ENCODE measurements at regions not wholly inside any gene's neighbourhood (a gene's known extent, or its start where the extent isn't known, plus 50 kb on each side); places are given as distances from the start of the nearest gene placed in this dataset.

GRCh38 chr19:28793391-28794168 is 419.4 kb downstream of the UQCRFS1 start:
- Histone ChIP-seq H3K36me3 (ENCODE audit: control insufficient read depth, insufficient read depth, low read length) (no peaks in the 10 kb centered on the region), H3K4me3 (ENCODE audit: extremely low read depth, insufficient read depth, low read length, poor library complexity, severe bottlenecking) (peak overlapping the region; percentile 26), H3K27ac (ENCODE audit: low read depth, low read length, severe bottlenecking) (no peak overlapping the region), H3K4me1 (ENCODE audit: control insufficient read depth, insufficient read depth, low read length, poor library complexity, severe bottlenecking) (no peaks in the 10 kb centered on the region), H3K9me3 (ENCODE audit: control insufficient read depth, low read length) (no peaks in the 10 kb centered on the region)
- WGBS, 2 experiments (ENCODE audit: insufficient coverage in 2 of 2): 2 to 6% methylated on average over 77 to 97 of the region's 97 CpGs

- H3K4me3 ChIP-seq (ENCODE audit: extremely low read depth, insufficient read depth, low read length, poor library complexity, severe bottlenecking): no peak overlapping the region
- no peaks in the 10 kb centered on the region for H3K36me3 ChIP-seq (ENCODE audit: control insufficient read depth, insufficient read depth, low read length)
- WGBS, 2 experiments (ENCODE audit: insufficient coverage in 2 of 2): 20 to 55% methylated on average over 1 to 2 of the region's 3 CpGs
- peaks cover 6% of the 10 kb centered on the region for H3K9me3 ChIP-seq (ENCODE audit: control insufficient read depth, low read length)
- no peak overlapping the region for H3K27ac ChIP-seq (ENCODE audit: low read depth, low read length, severe bottlenecking)
- no peaks in the 10 kb centered on the region for H3K4me1 ChIP-seq (ENCODE audit: control insufficient read depth, insufficient read depth, low read length, poor library complexity, severe bottlenecking)
Observed at GRCh38 chr19:28785971-28786370, 427.0 kb downstream of the UQCRFS1 start.

GRCh38 chr19:28764066-28764465 is 448.9 kb downstream of the UQCRFS1 start:
- H3K9me3 ChIP-seq (ENCODE audit: control insufficient read depth, low read length): peaks cover 5% of the 10 kb centered on the region
- H3K36me3 ChIP-seq (ENCODE audit: control insufficient read depth, insufficient read depth, low read length): no peaks in the 10 kb centered on the region
- no peaks in the 10 kb centered on the region for H3K4me1 ChIP-seq (ENCODE audit: control insufficient read depth, insufficient read depth, low read length, poor library complexity, severe bottlenecking)
- H3K27ac ChIP-seq (ENCODE audit: low read depth, low read length, severe bottlenecking): no peak overlapping the region
- H3K4me3 ChIP-seq (ENCODE audit: extremely low read depth, insufficient read depth, low read length, poor library complexity, severe bottlenecking): no peak overlapping the region

GRCh38 chr19:28746478-28746877 is 466.5 kb downstream of the UQCRFS1 start:
- 58 to 71% methylated on average over 2 of the region's 2 CpGs for WGBS, 2 experiments (ENCODE audit: insufficient coverage in 2 of 2)
- H3K27ac ChIP-seq (ENCODE audit: low read depth, low read length, severe bottlenecking): no peak overlapping the region
- no peaks in the 10 kb centered on the region for H3K4me1 ChIP-seq (ENCODE audit: control insufficient read depth, insufficient read depth, low read length, poor library complexity, severe bottlenecking)
- H3K36me3 ChIP-seq (ENCODE audit: control insufficient read depth, insufficient read depth, low read length): no peaks in the 10 kb centered on the region
- H3K4me3 ChIP-seq (ENCODE audit: extremely low read depth, insufficient read depth, low read length, poor library complexity, severe bottlenecking): no peak overlapping the region
- H3K9me3 ChIP-seq (ENCODE audit: control insufficient read depth, low read length): no peaks in the 10 kb centered on the region

- no peak overlapping the region for H3K27ac ChIP-seq (ENCODE audit: low read depth, low read length, severe bottlenecking)
- H3K4me3 ChIP-seq (ENCODE audit: extremely low read depth, insufficient read depth, low read length, poor library complexity, severe bottlenecking): no peak overlapping the region
- H3K36me3 ChIP-seq (ENCODE audit: control insufficient read depth, insufficient read depth, low read length): no peaks in the 10 kb centered on the region
- no peaks in the 10 kb centered on the region for H3K9me3 ChIP-seq (ENCODE audit: control insufficient read depth, low read length)
- no peaks in the 10 kb centered on the region for H3K4me1 ChIP-seq (ENCODE audit: control insufficient read depth, insufficient read depth, low read length, poor library complexity, severe bottlenecking)
- WGBS, 2 experiments (ENCODE audit: insufficient coverage in 2 of 2): 90 to 91% methylated on average over 5 of the region's 6 CpGs
Observed at GRCh38 chr19:28744943-28745342, 468.0 kb downstream of the UQCRFS1 start.

DNA sequence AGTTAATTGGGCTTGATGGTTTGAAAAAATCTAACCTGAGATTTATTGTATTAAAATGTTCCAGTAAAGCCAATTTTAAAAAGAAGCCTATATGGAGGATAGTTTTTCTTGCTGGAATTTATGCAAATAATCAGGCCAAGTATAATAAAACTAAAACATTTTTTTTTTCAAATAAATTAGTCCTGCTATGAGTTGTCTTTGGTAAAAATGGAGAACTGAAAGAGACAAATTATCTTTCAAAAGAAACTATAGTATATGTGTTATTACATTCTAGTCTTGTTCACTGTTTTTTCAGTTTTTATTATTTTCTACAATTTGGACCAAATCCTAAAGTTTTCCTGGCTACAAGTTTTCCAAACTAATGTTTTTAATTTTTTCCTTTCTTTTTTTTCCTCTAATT is 468.9 kb downstream of the UQCRFS1 start:
- Histone ChIP-seq H3K4me1 (ENCODE audit: control insufficient read depth, insufficient read depth, low read length, poor library complexity, severe bottlenecking) (no peaks in the 10 kb centered on the region), H3K27ac (ENCODE audit: low read depth, low read length, severe bottlenecking) (no peak overlapping the region), H3K9me3 (ENCODE audit: control insufficient read depth, low read length) (no peaks in the 10 kb centered on the region), H3K36me3 (ENCODE audit: control insufficient read depth, insufficient read depth, low read length) (no peaks in the 10 kb centered on the region), H3K4me3 (ENCODE audit: extremely low read depth, insufficient read depth, low read length, poor library complexity, severe bottlenecking) (no peak overlapping the region)

GRCh38 chr19:28737021-28737895 is 475.7 kb downstream of the UQCRFS1 start:
- 57% methylated on average over 4 of the region's 6 CpGs for WGBS, 2 experiments (ENCODE audit: insufficient coverage in 2 of 2)
- H3K9me3 ChIP-seq (ENCODE audit: control insufficient read depth, low read length): no peaks in the 10 kb centered on the region
- no peaks in the 10 kb centered on the region for H3K36me3 ChIP-seq (ENCODE audit: control insufficient read depth, insufficient read depth, low read length)
- no peak overlapping the region for H3K27ac ChIP-seq (ENCODE audit: low read depth, low read length, severe bottlenecking)
- no peaks in the 10 kb centered on the region for H3K4me1 ChIP-seq (ENCODE audit: control insufficient read depth, insufficient read depth, low read length, poor library complexity, severe bottlenecking)
- no peak overlapping the region for H3K4me3 ChIP-seq (ENCODE audit: extremely low read depth, insufficient read depth, low read length, poor library complexity, severe bottlenecking)

- Histone ChIP-seq H3K4me1 (ENCODE audit: control insufficient read depth, insufficient read depth, low read length, poor library complexity, severe bottlenecking) (no peaks in the 10 kb centered on the region), H3K4me3 (ENCODE audit: extremely low read depth, insufficient read depth, low read length, poor library complexity, severe bottlenecking) (no peak overlapping the region), H3K27ac (ENCODE audit: low read depth, low read length, severe bottlenecking) (no peak overlapping the region), H3K36me3 (ENCODE audit: control insufficient read depth, insufficient read depth, low read length) (no peaks in the 10 kb centered on the region), H3K9me3 (ENCODE audit: control insufficient read depth, low read length) (no peaks in the 10 kb centered on the region)
- WGBS, 2 experiments (ENCODE audit: insufficient coverage in 2 of 2): 56 to 89% methylated on average over 1 to 5 of the region's 5 CpGs
Observed at GRCh38 chr19:28736528-28736927, 476.4 kb downstream of the UQCRFS1 start.

- WGBS, 2 experiments (ENCODE audit: insufficient coverage in 2 of 2): 83 to 88% methylated on average over 3 of the region's 4 CpGs
- Histone ChIP-seq H3K9me3 (ENCODE audit: control insufficient read depth, low read length) (no peaks in the 10 kb centered on the region), H3K27ac (ENCODE audit: low read depth, low read length, severe bottlenecking) (no peak overlapping the region), H3K36me3 (ENCODE audit: control insufficient read depth, insufficient read depth, low read length) (no peaks in the 10 kb centered on the region), H3K4me1 (ENCODE audit: control insufficient read depth, insufficient read depth, low read length, poor library complexity, severe bottlenecking) (no peaks in the 10 kb centered on the region), H3K4me3 (ENCODE audit: extremely low read depth, insufficient read depth, low read length, poor library complexity, severe bottlenecking) (no peak overlapping the region)
Observed at GRCh38 chr19:28731577-28731976, 481.4 kb downstream of the UQCRFS1 start.

DNA sequence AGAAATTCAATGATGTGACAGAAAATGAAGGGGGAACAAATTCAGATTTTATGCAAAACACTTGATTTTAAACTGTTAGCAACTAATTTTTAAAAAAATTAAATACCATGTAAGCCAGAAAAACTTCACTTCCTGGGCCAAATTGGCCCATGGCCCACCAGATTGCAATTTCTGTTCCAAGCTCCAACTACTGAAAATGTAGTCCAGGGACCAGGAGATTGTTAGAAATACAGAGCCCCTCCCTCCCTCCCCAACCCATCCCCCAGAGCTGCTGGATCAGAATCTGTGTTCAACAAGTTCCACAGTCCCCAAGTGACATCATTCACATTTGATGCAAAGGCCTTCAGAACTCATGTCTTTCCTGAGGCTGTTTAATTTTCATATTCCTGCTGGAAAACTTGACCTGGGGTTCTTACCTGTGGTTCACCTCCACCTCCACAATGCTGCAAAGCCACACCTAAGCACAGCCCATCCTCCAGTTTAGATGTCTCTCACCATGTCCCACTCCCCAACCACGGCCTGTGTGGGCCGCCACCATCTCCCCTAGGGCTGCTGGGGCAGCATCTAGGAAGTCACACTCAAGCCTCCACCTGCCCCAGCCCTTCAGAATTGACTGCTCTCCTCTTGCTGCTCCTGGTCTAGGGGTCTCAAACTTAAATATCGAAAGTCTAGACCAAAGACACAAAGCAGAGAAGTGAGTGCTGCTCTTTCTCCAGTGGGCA is 482.0 kb downstream of the UQCRFS1 start:
- H3K36me3 ChIP-seq (ENCODE audit: control insufficient read depth, insufficient read depth, low read length): no peaks in the 10 kb centered on the region
- H3K27ac ChIP-seq (ENCODE audit: low read depth, low read length, severe bottlenecking): no peak overlapping the region
- no peaks in the 10 kb centered on the region for H3K4me1 ChIP-seq (ENCODE audit: control insufficient read depth, insufficient read depth, low read length, poor library complexity, severe bottlenecking)
- no peaks in the 10 kb centered on the region for H3K9me3 ChIP-seq (ENCODE audit: control insufficient read depth, low read length)
- H3K4me3 ChIP-seq (ENCODE audit: extremely low read depth, insufficient read depth, low read length, poor library complexity, severe bottlenecking): no peak overlapping the region
- 77 to 80% methylated on average over 1 to 3 of the region's 3 CpGs for WGBS, 2 experiments (ENCODE audit: insufficient coverage in 2 of 2)

Measured in mesodermal cell (in vitro differentiated cells).